Activated T-cell treated with anti-CD3 and anti-CD28 coated beads for 1 hour (primary cell): ENCODE measurements at regions not wholly inside any gene's neighbourhood (a gene's known extent, or its start where the extent isn't known, plus 50 kb on each side); places are given as distances from the start of the nearest gene placed in this dataset.
"Not testable (repeated sequence)": the region's sequence is repeated elsewhere in the genome, so short reads cannot be mapped to it uniquely, and the experiment has no call there.

Experiments
- DNase-seq: peaks from one replicate; pipeline ENCODE4 v3.0.0-alpha.2; 2020; ENCODE audit warnings: low read depth

DNA sequence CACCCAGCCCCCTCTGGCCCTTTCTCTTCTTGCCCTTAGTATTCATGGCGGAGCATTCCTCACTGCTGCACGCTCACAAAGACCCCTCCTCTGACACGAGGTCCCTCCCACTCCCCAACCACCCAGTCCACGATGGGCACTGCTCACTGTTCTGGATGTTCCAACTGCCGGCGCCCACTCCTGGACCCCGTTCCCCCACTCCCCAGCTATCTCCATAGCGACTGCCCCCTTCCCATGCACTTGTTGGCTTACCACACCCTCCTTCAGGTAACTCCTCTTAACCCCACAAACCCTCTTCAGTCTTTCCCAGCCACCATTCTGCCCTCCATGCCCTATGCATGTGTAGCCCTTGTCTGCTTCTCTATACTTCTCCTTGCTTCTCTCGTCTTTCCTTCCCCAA lies 961.5 kb upstream of the DEFB115 start:
- DNase-seq, result not testable (repeated sequence)

DNA sequence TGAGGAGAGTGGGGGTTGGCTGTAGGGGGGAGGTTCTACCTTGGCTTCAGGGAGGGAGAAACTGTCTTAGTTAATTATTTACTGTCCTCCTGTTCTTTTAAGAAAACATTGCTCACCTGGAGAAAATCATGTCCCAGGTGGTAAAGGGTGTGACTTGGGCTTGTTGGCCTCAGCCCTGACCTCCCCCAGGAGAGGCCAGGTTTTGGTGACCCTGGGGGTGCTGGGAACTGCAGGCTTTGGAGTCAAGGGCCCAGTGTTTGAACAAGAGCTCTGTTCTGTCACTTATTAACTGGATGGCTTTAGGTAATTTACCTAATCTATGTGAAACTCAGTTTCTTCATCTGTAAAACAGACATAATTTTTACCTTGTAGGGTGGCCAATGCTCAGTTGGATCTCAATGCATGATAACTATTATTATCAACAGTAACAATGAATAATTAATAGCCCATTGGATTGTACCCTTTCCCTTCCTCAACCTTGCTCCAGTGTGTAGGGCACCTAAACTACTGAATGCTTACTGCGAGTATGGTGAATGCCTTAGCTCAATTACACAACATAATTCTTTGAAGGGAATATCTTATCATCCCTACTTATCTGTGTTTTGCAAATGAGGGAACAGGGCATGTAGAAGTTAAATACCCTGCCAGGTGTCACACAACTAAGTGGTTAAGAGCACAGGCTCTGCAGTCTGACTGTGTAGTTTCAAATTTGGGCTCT lies 959.4 kb upstream of the DEFB115 start:
- DNase-seq, result not testable (repeated sequence)

DNA sequence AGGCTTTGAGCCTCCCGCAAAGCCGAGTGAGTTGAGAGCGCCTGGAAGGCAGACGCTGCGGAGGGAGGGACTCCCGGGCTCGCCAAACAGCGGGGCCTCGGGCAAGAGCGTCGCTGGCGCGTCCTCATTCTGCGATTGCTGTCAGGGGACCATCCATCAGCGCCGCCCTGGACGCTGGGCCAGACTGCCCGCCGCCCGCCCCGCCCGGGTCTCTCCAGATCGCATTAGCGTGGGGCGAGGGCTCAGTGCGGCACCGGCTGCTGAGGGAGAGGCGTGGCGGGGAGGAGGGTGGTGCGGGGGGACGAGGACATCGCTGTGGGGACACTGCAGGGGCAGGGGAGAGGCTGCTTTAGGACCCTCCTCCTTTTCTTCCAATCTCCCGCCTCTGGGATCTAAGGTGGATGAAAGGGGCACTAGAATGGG lies 957.2 kb upstream of the DEFB115 start:
- not testable (repeated sequence) for DNase-seq

DNA sequence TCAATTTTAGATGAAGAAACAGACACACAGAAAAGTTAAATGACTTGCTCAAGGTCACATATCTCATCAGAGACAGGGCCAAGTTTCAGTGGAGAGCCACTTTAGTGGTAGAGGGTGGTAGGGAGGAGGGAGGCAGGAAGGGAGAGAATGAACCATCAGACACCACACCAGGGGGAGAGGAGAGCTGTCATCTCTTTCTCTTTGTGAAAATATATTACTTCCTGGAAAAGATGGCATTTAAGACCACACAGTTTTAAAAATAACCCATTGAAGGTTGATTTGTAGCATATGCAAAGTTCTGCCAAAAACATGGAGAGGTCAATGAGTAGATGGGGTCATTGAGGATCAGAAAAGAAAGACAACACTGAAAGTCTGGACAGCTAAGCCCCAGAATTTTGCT lies 954.7 kb upstream of the DEFB115 start:
- DNase-seq, result not testable (repeated sequence)

DNA sequence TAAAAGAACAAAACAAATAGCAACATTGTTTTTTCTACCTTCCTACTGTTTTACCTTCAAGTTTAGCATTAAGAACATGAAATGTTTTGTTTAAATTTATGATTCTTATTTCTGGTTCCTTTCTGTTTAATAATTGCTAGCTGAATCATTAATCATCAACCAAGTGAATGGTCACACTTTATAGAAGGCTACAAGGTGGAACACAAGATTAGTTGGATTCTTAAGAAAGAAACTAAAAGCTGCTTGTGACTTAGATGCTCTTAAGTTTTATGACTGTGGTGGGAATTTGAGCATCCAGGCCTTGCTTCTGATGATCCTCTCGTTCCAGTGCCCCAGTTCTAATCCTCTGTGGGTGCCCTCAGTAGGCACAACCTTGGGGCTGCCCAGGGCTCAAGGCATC lies 947.5 kb upstream of the DEFB115 start:
- DNase-seq, result not testable (repeated sequence)

DNA sequence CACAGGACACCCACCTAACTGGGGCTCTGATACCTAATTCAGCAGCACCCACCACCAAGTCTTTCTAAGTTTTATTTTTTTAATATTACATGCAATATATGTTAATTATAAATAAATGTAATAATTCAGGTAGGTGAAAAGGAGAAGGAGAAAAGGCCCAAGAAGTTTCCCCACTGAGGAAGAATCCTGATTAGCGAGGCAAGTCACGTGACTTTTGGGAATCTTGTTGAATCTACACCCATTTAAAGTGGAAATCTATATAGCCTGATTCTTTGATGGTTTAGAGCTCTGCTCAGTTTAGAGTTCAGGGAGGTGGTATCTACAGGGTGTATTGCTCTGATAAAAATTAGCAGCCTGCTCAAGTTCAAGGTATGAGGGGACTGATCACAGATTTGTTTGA lies 947.1 kb upstream of the DEFB115 start:
- DNase-seq, result not testable (repeated sequence)

DNA sequence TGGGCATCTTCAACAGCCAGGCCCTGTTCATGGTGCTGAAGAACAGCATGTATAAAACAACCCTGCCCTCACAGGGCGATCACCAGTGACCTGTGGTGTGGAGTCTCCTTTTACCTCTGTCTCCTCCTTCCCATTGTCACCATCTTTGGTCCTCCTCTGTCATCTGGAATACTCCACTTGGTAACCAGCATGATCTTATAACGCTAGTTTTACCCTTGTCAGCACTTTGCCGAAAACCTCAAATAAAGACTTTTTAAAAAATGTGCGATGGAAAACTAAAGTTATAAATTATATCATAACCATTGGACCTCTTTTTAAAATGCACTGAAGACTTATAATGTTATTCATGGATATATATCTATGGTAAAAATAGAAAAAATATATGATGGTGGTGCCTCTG lies 945.2 kb upstream of the DEFB115 start:
- DNase-seq, result not testable (repeated sequence)

DNA sequence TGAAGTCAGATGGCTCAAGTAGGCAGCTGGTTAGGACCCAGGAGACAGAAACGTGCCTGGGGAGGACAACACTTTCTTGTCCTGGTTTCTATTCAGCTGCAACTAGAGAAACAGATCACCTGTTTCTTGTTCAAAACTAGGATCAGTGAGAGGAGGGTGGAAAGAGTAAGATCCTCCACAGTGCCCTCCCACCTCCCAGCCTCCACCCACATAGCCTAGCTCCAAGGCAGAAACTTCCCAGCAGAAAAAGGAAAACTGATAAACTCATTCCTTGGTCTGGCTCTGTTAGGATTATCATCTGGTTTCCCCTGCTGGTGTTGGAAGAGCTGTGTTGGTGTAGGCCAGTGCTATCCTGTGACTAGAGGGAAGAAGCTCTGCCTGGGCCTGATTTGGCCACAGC lies 943.8 kb upstream of the DEFB115 start:
- DNase-seq, result not testable (repeated sequence)

DNA sequence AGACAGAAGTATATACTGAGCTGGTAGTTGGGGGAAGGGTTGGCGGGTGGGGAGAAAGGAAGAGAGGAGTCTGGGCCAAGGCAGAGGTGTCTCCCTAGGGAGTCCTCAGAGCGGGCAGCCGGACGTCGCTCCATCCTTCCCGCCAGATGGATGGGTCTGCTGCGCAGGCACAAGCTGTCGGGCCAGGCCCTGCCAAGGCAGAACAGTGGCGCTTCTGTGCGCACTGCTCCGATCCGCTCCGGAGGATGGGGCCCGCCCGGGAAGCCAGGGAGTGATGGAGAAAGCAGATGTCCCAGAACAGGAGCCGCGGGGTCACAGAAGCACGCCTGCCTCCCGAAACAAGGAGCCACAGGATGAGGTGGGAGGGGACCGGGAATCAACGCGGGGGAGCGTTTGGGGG lies 941.4 kb upstream of the DEFB115 start:
- not testable (repeated sequence) for DNase-seq

DNA sequence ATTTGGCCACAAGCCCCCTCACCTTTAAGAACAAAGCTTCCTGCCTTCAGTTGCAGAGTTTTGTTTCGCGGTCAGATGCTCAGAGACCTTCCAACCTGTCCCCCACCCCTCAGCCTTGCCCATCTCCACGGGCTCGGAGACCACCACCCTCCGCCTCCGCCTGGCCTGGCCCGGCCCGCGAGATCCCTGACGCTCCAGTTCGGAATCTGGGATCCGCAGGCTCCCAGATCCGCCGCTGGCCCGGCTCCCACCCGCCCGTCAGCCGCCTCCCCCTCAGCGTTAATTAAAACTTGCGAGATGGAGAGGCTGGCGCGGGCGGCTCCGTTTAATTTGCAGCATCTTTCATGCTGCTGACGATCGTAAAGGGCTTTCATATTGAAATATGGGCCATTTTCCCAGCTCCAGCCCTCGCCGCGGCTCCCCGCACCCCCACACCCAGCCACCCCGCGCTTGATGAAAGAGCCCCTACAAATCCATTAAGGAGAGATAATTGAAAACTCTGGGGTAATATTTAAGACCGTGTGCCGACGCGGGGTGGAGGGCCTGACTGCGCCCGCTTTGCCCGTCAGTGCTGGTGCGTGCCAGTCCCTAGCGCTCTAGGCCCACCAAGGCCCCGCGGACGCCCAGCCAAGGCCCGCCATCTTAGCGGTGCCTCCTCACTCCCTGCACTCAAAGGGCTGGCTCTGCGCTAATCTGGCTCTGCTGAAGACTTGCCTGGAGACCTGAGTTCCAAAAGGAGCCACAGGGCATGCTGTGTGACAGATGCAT lies 940.7 kb upstream of the DEFB115 start:
- DNase-seq, result not testable (repeated sequence)

DNA sequence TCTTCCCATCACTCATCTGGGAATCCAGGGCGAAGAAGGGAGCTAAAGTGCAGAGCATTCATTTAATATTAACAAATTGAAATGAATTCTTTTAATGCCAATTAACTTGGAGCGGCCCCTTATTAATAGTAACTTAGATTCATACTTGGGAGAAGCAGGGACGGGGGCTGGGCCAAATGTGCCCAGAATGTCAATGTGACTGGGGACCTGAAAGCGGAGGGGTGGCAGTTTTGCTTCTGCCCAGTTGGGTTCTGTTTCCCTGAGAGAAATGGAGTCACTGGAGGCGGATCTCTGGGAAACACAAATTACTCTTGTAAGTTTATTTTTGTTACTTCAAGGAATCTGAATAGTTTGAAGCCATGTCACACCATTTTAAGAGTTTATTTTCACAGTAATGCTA lies 923.7 kb upstream of the DEFB115 start:
- DNase-seq, result not testable (repeated sequence)

DNA sequence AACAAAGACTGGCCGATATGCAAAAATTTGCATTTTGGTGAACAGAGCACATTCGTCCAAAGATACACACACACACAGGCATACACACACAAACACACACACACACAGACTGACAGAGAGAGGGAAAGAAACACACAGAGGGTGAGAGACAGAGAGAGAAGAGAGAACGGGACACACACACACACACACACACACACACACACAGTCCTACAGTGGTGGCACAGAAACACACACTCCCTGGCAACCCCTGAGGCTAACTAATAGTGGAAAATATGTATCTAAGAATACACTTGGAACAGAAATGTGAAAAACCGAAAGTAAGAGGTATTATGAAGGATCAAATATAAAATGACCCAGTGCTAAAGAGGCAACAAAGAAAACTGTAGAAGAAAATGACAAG lies 919.9 kb upstream of the DEFB115 start:
- not testable (repeated sequence) for DNase-seq

DNA sequence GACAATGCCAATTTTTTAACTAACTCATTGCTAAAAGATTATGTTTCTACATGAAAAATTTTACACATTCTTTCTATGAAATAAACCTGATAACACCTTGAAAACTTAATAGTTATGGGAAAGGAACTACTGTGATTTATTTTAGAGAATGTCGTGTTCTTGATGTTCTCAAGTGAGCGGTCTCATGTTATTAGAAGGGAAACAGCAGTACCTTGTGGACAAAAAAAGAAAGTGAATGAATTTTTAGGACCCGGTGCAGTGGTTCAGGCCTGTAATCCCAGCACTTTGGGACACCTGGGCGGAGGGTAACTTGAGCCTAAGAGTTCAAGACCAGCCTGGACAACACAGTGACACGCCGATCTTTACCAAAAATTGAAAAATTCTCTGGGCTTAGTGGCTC lies 908.5 kb upstream of the DEFB115 start:
- DNase-seq, result not testable (repeated sequence)

DNA sequence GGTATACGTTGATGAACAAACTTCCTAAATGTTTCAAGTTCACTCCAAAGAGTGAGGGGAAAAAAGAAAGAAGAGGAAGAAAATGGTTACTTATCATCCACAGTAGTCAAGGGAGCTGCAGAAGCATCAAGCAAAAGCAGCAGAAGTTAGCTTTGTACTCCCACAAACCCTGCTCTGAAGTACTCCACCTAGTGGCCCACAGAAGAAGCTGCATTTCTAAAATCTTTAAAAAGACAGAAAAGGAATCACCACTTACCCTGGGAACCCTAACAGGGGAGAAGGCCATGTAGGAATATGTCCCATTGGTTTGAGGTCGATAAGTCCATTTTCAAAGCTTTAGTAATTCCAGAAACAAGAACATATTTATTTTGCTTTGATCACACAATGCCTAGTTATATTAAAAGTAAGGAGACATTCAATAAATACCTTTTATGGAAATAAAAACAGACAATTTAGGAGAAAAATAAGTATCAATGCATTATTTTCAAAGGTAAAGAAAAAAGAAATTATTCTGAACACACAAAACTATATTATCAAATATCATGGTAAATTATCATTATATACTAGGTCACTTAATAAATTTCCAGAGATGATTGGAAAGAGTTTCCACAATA lies 900.5 kb upstream of the DEFB115 start:
- DNase-seq, result not testable (repeated sequence)

DNA sequence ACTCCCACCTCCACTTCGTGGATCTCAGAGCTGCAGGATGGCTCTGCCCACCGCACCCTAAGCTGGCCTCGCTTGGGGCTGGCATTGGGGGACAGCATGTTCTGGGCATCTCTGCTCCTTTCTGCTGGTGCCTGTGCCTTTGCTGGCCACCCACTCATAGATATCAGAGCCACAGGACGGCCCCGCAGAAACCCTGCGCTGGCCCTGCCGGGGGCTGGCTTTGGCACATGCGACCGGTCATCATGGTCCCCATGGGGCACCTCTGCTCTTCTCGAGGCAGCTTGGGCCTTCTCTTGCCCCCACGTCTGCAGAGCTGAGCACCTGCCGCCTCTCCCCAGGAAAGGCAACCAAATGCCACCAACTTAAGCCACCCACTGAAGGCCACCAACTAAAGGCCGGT lies 895.7 kb upstream of the DEFB115 start:
- not testable (repeated sequence) for DNase-seq

DNA sequence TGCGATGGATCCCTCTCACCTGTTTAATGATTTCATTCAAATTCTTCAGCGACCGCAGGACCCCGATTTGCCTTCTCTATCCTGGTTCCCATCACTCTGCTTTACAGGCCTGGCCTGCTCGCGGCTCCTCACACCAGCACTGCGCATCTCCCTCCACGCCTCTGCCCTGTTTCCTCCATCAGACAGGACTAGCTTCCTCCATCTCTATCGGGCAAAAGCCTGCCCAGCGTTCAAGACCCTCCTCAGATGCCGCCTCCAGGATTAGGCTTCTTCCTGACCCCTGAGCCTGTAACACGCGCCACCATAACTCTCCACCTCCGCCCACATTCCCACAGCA lies 881.1 kb upstream of the DEFB115 start:
- DNase-seq, result not testable (repeated sequence)

DNA sequence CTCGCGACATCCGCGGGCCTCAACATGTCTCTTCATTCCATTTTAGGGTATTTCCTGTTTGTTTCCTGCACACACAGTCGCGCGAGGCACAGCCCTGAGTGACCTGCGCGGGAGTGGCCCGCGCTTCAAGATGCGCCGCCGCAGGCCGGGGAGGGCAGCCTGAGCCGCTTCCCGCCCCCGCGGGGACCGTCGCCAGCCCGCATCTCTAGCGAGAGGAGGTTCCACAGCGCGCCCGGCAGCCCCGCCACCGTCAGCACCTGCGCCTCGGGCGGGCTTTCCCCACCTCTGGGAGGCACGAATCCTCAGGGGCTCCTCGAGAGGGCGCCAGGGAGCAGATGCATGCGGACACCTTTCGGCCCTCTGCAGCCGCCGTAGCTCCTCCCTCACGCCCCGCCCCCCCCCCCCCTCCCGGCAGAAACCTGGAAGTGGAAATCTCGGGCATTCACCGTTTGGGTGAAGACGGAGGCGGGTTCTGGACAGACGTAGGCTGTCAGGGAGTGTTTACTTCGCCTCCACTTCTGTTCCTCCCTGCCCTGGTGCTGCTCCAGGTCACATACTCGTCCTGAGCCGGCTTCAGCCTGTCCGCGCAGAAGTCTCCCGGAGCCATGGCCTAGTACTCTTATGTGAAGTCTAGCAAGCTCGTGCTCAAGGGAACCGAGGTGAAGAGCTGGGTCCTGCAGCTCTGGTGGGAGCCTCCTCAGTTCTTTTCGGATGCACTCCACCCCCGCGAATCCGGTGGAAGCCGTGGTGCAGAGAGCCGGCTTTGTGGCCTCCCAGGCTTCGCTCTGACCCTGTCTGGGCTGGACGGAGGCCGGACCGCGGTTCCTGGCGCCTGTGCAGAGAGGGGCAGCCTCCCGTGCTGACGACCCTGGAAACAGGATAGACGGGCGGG lies 880.5 kb upstream of the DEFB115 start:
- peak; percentile 89 for DNase-seq

DNA sequence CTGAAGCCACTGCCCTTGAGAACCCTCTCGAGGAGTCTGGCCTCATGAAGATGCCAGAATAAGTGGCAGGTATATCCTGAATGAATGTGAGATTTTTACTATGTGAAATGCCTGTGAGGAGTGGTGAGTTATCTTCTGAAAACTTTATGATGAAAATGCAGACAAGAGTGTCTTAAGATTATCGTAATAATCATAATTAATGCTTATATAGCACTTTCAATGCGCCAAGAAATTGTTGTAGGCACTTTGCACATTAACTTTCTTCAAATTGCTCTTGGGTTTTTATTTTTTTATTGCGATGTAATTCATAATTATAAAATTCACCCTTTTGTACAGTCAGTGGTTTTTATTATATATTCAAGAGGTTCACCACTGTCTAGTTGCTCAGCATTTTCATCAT lies 879.1 kb upstream of the DEFB115 start:
- not testable (repeated sequence) for DNase-seq

DNA sequence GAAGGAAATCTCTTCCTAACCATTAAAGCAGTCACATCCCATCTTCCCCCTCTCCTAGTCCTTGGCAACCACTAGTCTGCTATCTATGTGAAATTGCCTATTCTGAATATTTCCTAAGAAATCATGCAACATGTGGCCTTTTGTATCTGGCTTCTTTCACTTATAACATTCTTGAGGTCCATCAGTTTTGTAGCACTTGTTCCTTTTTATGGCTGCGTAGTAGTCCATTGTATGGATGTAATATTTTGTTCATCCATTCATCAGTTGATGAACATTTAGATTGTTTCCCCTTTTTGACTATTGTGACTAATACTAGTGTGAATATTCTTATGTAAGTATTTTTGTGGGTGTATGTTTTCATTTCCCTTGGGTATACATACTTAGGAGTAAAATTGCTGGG lies 878.7 kb upstream of the DEFB115 start:
- not testable (repeated sequence) for DNase-seq

DNA sequence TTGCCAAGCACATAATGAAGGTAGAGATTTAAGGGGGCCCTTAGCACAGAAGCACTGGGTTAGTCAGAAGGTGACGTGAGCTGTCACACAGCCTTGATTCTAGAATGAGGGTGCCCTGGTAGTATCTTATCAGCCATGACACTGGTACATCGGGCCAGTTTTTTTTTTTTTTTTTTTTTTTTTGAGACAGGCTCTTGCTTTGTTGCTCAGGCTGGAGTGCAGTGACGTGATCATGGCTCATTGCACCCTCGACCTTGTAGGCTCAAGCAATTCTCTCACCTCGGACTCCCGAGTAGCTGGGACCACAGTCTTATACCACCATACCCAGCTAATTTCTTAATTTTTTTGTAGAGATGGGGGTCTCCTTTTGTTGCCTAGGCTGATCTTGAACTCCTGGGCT lies 872.6 kb upstream of the DEFB115 start:
- DNase-seq, result not testable (repeated sequence)

DNA sequence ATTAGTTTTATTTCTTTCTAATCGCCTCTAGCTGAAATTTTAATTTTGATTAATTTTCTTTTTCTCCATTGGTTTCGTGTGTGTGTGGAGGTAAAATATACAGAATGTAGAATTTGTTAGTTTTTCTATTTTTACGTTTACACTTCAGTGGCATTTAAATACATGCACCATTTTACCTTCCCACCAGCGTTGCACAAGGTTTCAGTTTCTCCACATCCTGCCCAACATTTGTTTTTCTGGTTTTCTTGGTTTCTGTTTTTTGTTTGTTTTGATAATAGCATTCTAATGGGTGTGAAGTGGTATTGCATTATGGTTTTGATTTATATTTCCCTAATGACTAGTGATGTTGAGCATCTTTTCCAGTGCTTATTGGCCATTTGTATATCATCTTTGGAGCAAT lies 871.4 kb upstream of the DEFB115 start:
- DNase-seq, result not testable (repeated sequence)

DNA sequence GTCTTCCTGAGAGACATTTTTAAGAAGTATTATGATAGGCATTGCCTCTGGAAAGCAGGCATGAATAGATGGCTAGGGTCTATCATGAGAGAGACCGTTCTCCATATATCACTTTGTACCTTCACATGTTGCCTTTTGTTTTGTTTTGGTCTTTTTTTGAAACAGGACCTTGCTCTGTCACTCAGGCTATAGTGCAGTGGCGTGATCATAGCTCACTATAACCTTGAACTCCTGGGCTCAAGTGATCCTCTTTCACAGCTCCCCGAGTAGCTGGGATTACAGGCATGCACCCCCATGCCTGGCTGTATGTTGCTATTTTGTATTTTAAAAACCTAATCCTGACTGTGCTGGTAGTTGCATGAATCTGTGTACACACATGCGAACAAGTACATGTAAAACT lies 869.6 kb upstream of the DEFB115 start:
- not testable (repeated sequence) for DNase-seq
